Breast epithelium (tissue), 4 donors: ENCODE measurements at regions not wholly inside any gene's neighbourhood (a gene's known extent, or its start where the extent isn't known, plus 50 kb on each side); places are given as distances from the start of the nearest gene placed in this dataset.
A peak's percentile ranks its signal among the peaks of the same experiment; 100 is the strongest.
"Not testable (repeated sequence)": the region's sequence is repeated elsewhere in the genome, so short reads cannot be mapped to it uniquely, and the experiment has no call there.

Experiments
- DNase-seq, 2 donors: peaks; one replicate each; pipeline ENCODE4 v3.0.0-alpha.2; 2019; ENCODE audit warnings: low spot score in 2 of 2
- H3K27ac ChIP-seq, 2 donors: fragments of 200-600 bp; sonication (generic) in 1 of 2; one replicate each; pipeline ENCODE4 v1.5.1; 2016 to 2019; ENCODE audit warnings: mild to moderate bottlenecking in 1 of 2
- H3K27me3 ChIP-seq, 2 donors: fragments of 200-600 bp; sonication (generic) in 1 of 2; one replicate each; pipeline versions ENCODE4 v1.5.1 to v1.6.0; 2017 to 2019; ENCODE audit warnings: control low read depth in 1 of 2, mild to moderate bottlenecking in 1 of 2
- H3K36me3 ChIP-seq: fragments of 200-600 bp; one replicate; pipeline ENCODE4 v1.5.1; 2019
- H3K4me1 ChIP-seq, 2 donors: fragments of 200-600 bp; sonication (generic); one replicate each; pipeline ENCODE4 v1.5.1; 2016 to 2019; ENCODE audit warnings: control low read depth in 1 of 2
- H3K4me3 ChIP-seq, 3 donors: fragments of 200-600 bp; sonication (generic); 1 replicate in 2 of 3; 2 replicates in 1 of 3; pipeline ENCODE4 v1.5.1; 2016 to 2019; ENCODE audit warnings: mild to moderate bottlenecking in 3 of 3, moderate library complexity in 2 of 3
- H3K9me3 ChIP-seq, 2 donors: fragments of 200-600 bp; sonication (generic) in 1 of 2; one replicate each; pipeline ENCODE4 v1.5.1; 2016 to 2019; ENCODE audit warnings: control low read depth in 1 of 2
- CTCF ChIP-seq, 3 donors: fragments of 450-650 bp; IDR thresholded peaks; one replicate each; pipeline ENCODE4 v1.5.1; 2016 to 2017; ENCODE audit warnings: antibody characterized with exemption in 3 of 3, mild to moderate bottlenecking in 3 of 3, moderate library complexity in 3 of 3
- POLR2A ChIP-seq: fragments of 450-650 bp; IDR thresholded peaks from one replicate; pipeline ENCODE4 v1.6.1; 2016; ENCODE audit warnings: antibody characterized with exemption, mild to moderate bottlenecking, moderate library complexity
- POLR2AphosphoS5 ChIP-seq, 3 donors: sonication (generic); formaldehyde crosslinking; IDR thresholded peaks; one replicate each; pipeline ENCODE4 v1.6.1; 2017; ENCODE audit warnings: antibody characterized with exemption in 3 of 3
- intact Hi-C: fragments of 100-400 bp; cut with DNase I; formaldehyde crosslinking; loops from one replicate; pipeline ENCODE4 v1.15.1; 2023; ENCODE audit warnings: low total_unique reads

DNA sequence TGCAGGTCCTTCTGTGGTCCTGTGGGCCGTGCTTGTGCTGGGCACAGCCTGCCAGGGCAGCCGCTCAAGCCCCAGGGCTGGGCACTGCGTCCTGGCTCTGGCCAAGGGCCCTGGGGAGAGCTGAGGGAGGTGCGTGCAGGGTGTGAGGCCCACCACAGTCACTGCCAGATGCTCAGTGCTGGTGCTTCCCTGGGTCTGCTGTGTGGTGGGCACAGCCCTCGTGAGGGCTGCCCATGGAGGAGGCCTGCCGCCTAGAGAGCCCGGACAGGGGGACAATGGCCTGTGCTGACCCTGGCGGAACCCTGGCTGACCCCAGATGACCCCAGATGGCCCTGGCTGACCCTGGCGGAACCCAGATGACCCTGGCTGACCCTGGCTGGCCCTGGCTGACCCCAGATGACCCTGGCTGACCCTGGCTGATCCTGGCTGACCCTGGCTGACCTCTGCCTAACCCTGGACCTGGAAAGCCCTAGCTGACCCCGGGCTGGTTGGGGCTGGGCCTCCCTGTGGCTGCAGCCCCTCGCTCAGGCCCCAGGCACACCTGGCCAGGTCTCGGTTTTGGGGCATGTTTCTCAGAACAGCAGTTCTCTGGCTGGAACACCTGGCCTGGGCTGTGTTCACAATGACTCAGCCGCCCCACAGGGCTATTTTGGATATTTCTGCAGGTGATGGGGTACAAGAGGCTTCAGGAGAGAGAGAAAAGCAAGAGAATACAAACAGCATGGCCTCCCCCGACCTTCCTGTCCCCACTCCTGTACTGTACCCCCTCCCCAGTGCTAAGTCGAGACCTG is 55.4 kb downstream of the TMEM121 start:
- no peak overlapping the region for H3K27ac ChIP-seq
- H3K9me3 ChIP-seq = no peaks in the 10 kb centered on the region
- H3K27me3 ChIP-seq = peaks cover 0 to 4% of the 10 kb centered on the region in 2 donors
- TF ChIP-seq POLR2AphosphoS5 (IDR thresholded peaks at IDR 0.05) (no peak), CTCF (IDR thresholded peaks at IDR 0.05) (no peak), POLR2A (no peak)
- peak in 1 of 2 donors; percentile 24 for DNase-seq
- no peak overlapping the region for H3K4me3 ChIP-seq
- intact Hi-C loops = no loop called here
- no peaks in the 10 kb centered on the region for H3K4me1 ChIP-seq
- H3K36me3 ChIP-seq = no peaks in the 10 kb centered on the region

DNA sequence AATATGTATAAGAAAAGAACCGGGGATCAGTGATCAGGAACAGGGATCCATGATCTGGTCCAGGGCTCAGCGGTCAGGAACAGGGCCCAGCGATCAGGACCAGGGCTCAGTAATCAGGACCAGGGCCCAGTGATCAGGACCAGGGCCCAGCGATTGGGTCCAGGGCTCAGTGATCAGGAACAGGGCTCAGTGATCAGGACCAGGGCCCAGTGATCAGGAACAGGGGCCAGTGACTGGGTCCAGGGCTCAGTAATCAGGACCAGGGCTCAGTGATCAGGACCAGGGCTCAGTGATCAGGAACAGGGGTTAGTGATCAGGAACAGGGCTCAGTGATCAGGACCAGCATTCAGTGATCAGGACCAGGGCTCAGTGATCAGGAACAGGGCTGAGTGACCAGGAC is 56.3 kb downstream of the TMEM121 start:
- intact Hi-C loops = no loop called here

GRCh38 chr14:105583914-105584313 is 57.5 kb downstream of the TMEM121 start:
- H3K27me3 ChIP-seq, DNase-seq, H3K27ac ChIP-seq, H3K4me1 ChIP-seq, intact Hi-C loops, H3K36me3 ChIP-seq, H3K9me3 ChIP-seq, H3K4me3 ChIP-seq: not testable (repeated sequence)

More for the DNA sequence above, 56.3 kb downstream of the TMEM121 start:
- TF ChIP-seq CTCF (IDR thresholded peaks at IDR 0.05) (no peak), POLR2A (no peak), POLR2AphosphoS5 (IDR thresholded peaks at IDR 0.05) (no peak)
- Histone ChIP-seq H3K4me3 (no peak overlapping the region), H3K27me3 (peaks cover 0 to 2% of the 10 kb centered on the region in 2 donors), H3K9me3 (no peaks in the 10 kb centered on the region), H3K4me1 (no peaks in the 10 kb centered on the region), H3K27ac (no peak overlapping the region), H3K36me3 (no peaks in the 10 kb centered on the region)
- DNase-seq = peak in 1 of 2 donors; percentile 41

DNA sequence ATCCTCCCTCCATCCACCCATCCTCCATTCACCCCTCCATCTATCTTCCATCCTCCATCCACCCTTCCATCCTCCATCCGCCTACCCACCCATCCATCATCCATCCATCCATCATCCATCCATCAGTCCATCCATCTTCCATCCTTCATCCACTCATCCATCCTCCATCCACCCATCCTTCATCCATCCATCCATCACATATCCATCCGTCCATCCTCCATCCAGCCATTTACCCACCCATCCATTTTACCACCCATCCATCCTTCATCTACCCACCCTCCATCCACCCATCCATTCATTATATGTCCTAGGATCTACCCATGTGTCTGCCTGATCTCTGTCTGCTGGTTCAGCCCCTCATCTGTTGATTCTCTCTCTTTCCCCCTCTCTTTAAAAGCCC is 58.9 kb downstream of the TMEM121 start:
- H3K4me3 ChIP-seq, intact Hi-C loops, H3K4me1 ChIP-seq, H3K27me3 ChIP-seq, H3K36me3 ChIP-seq, H3K9me3 ChIP-seq, DNase-seq, H3K27ac ChIP-seq: not testable (repeated sequence)

DNA sequence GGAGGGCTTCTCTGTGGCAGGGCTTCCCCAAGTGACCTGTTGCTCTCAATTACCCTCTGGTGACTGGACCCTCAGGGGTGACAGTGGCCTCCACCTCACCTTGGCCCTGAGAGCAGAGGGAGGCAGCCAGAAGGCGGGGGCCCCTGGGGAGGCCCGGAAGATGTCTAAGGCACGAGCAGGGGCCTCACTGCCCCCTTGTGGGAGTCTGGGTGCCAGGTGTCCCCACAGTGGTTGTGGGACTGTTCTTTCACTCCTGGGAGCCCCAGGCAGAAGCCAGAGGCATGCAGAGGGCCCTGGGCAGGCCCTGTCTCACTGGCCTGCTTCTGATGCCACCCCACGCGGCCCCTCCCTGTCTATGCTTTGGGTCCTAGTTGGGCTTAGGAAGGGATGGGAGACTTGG is 59.3 kb downstream of the TMEM121 start:
- H3K4me1 ChIP-seq, H3K4me3 ChIP-seq, DNase-seq, H3K27ac ChIP-seq, H3K36me3 ChIP-seq, intact Hi-C loops, H3K27me3 ChIP-seq, H3K9me3 ChIP-seq: not testable (repeated sequence)

DNA sequence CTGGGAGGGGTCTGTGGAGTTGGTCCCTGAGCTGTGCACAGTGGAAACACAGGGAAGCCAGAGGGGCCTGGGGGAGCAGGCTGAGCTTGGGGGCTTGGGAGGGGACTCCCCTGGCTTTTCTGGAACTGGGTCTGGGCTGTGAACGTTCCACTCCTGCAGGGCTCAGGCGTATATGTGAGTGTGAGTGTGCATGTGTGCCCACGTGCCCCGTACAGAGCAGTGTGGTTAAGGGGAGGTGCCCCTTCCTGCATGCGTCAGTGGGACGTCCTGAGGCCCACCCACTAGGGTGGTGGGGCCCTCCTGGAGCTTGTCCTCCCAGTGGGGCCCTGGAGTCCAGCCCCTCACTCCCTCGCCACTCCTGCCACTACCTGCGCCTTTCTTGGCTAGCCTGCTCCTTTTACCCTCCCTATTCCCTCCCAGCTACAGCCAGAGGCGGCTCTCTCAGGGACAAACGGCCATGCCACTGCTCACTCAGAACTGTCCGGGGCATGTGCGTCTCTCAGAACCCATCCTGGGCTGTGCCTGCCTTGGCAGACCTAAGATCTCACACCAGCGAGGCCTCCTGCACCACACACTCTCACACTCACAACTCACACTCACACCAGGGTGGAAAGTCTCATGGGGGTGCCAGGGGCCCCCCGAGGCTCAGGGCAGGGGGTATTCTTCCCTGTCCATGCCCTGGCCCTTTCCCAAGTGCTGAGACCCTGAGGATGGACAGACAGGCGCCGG is 59.9 kb downstream of the TMEM121 start:
- peak in 1 of 2 donors; percentile 14 for DNase-seq
- intact Hi-C loops = not testable (repeated sequence)

GRCh38 chr14:105587034-105587433 is 60.7 kb downstream of the TMEM121 start:
- H3K27me3 ChIP-seq, intact Hi-C loops: not testable (repeated sequence)

More for the DNA sequence above, 59.9 kb downstream of the TMEM121 start:
- not testable (repeated sequence) for H3K36me3 ChIP-seq, H3K27me3 ChIP-seq, H3K27ac ChIP-seq, H3K4me1 ChIP-seq, H3K9me3 ChIP-seq, H3K4me3 ChIP-seq

DNA sequence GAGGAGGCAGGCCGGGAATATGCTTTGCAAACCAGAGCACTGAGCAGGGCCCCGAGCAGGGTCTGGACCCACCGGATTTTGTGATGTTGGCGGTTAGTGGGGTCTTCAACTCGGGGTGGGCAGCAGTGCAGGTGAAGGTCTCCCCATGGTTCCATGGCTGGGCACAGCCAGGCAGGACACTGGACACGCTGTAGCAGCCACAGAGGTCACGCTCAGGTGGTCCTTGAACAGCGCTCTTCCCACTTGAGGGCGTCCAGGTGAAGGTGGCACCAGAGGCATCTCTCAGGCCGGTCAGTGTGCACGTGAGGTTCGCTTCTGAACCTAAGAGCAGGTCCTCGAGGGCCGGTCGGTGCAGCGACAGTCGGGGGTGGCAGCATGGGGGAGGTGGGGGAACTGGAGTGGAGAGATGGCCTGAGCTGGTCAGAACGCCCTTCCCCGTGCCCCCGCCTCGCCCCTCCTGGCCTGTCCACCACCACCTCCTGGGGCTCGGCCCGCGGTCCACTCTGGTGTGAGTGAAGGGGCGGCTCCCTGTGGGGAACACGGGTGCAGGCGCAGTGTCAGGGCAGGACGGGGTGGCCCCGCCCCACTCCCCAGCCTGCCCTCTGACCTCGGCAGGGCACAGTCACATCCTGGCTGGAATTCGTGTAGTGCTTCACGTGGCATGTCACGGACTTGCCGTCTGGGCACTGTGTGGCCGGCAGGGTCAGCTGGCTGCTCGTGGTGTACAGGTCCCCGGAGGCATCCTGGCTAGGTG is 61.3 kb downstream of the TMEM121 start:
- H3K9me3 ChIP-seq, H3K36me3 ChIP-seq, H3K4me1 ChIP-seq, H3K4me3 ChIP-seq, H3K27me3 ChIP-seq, H3K27ac ChIP-seq, DNase-seq, intact Hi-C loops: not testable (repeated sequence)

More at GRCh38 chr14:105587034-105587433, 60.7 kb downstream of the TMEM121 start:
- H3K9me3 ChIP-seq, H3K4me3 ChIP-seq, H3K27ac ChIP-seq, H3K4me1 ChIP-seq, DNase-seq, H3K36me3 ChIP-seq: not testable (repeated sequence)
